PFSK-1 (cell line): ENCODE measurements at regions not wholly inside any gene's neighbourhood (a gene's known extent, or its start where the extent isn't known, plus 50 kb on each side); places are given as distances from the start of the nearest gene placed in this dataset.

Source experiments
- FOXP2 ChIP-seq: optimal IDR thresholded peaks from 2 replicates; pipeline ENCODE3; 2011; ENCODE audit warnings: borderline replicate concordance, control low read depth, inconsistent platforms; ENCODE audit not compliant: insufficient read depth; ENCODE audit errors: extremely low read length, extremely low read depth
- POLR2AphosphoS5 ChIP-seq: IDR thresholded peaks from 2 replicates; pipeline ENCODE4 v1.6.1; 2012; ENCODE audit warnings: low read depth, mild to moderate bottlenecking, control low read depth, low read length, moderate library complexity
- SIN3A ChIP-seq: IDR thresholded peaks from 2 replicates; pipeline ENCODE4 v1.6.1; 2012; ENCODE audit warnings: mild to moderate bottlenecking, low read length, moderate library complexity, borderline replicate concordance; ENCODE audit not compliant: insufficient read depth
- TAF1 ChIP-seq: IDR thresholded peaks from 2 replicates; pipeline ENCODE4 v1.6.1; 2012; ENCODE audit warnings: low read length, control low read depth, borderline replicate concordance; ENCODE audit not compliant: insufficient read depth
- TF ChIP-seq, protein P1 (sequence below), 2 experiments: IDR thresholded peaks; 2 replicates each; pipeline versions ENCODE4 v1.6.1 to v1.8.0; 2011 to 2012; ENCODE audit warnings: low read depth in 2 of 2, low read length in 2 of 2, control low read depth in 1 of 2, inconsistent platforms in 1 of 2, mild to moderate bottlenecking in 1 of 2, moderate library complexity in 1 of 2; ENCODE audit not compliant: insufficient read depth in 1 of 2

DNA sequence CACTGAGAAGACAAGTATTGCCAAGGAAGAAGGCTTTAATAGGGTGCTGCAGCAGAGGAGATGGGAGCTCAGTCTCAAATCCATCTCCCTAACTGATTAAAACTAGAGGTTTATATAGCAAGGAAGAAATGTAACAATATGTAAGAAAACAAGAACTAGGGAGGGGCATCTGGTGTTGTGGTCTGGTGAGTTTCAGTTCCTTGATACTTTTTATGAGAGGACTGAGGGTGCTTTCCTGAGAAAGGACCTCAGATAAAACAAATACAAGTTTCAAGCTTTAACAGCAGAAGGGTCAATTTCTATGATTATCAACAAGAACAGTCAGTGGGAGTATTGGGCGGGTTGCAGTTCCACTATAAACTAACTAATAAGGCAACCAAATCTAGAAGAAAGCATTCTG is 1967.5 kb downstream of the SUCLG1 start:
- TF ChIP-seq FOXP2 (no peak), POLR2AphosphoS5 (no peak), SIN3A (no peak), TAF1 (no peak)
- TF ChIP-seq, protein P1, sequence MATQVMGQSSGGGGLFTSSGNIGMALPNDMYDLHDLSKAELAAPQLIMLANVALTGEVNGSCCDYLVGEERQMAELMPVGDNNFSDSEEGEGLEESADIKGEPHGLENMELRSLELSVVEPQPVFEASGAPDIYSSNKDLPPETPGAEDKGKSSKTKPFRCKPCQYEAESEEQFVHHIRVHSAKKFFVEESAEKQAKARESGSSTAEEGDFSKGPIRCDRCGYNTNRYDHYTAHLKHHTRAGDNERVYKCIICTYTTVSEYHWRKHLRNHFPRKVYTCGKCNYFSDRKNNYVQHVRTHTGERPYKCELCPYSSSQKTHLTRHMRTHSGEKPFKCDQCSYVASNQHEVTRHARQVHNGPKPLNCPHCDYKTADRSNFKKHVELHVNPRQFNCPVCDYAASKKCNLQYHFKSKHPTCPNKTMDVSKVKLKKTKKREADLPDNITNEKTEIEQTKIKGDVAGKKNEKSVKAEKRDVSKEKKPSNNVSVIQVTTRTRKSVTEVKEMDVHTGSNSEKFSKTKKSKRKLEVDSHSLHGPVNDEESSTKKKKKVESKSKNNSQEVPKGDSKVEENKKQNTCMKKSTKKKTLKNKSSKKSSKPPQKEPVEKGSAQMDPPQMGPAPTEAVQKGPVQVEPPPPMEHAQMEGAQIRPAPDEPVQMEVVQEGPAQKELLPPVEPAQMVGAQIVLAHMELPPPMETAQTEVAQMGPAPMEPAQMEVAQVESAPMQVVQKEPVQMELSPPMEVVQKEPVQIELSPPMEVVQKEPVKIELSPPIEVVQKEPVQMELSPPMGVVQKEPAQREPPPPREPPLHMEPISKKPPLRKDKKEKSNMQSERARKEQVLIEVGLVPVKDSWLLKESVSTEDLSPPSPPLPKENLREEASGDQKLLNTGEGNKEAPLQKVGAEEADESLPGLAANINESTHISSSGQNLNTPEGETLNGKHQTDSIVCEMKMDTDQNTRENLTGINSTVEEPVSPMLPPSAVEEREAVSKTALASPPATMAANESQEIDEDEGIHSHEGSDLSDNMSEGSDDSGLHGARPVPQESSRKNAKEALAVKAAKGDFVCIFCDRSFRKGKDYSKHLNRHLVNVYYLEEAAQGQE (IDR thresholded peaks at IDR 0.05; ENCODE audit: insufficient read depth in 1 of 2, low read depth in 2 of 2, low read length in 2 of 2) = no peak

GRCh38 chr2:82487354-82487753 is 1971.7 kb downstream of the SUCLG1 start:
- no peak for TF ChIP-seq FOXP2
- TF ChIP-seq TAF1 = no peak
- TF ChIP-seq SIN3A = no peak
- TF ChIP-seq POLR2AphosphoS5 = no peak
- TF ChIP-seq, protein P1 (IDR thresholded peaks at IDR 0.05; ENCODE audit: insufficient read depth in 1 of 2, low read depth in 2 of 2, low read length in 2 of 2) = no peak

DNA sequence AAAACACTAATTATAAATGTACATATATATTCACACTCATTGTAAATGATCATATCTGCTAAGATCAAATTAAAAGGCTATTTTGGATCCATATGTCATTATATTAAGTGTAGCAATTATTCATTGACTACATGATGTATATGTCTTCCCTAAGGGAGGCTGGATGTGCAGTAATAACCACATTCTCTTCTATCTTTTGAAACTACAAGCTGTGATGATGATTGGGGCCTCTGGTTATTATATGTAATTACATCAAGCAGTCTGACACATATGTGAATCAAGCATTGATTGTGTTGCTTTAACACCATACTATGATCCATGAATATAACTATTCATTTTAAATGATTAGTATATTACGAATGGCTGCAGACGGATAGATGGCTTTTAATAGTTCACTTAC is 1973.4 kb downstream of the SUCLG1 start:
- TF ChIP-seq POLR2AphosphoS5 (no peak), TAF1 (no peak), SIN3A (no peak), FOXP2 (no peak)
- TF ChIP-seq, protein P1 (IDR thresholded peaks at IDR 0.05; ENCODE audit: insufficient read depth in 1 of 2, low read depth in 2 of 2, low read length in 2 of 2) = no peak

- TF ChIP-seq, protein P1 (IDR thresholded peaks at IDR 0.05; ENCODE audit: insufficient read depth in 1 of 2, low read depth in 2 of 2, low read length in 2 of 2) = no peak
- TF ChIP-seq TAF1 (no peak), FOXP2 (no peak), SIN3A (no peak), POLR2AphosphoS5 (no peak)
These were observed 1977.9 kb downstream of the SUCLG1 start for GRCh38 chr2:82481207-82481606.

DNA sequence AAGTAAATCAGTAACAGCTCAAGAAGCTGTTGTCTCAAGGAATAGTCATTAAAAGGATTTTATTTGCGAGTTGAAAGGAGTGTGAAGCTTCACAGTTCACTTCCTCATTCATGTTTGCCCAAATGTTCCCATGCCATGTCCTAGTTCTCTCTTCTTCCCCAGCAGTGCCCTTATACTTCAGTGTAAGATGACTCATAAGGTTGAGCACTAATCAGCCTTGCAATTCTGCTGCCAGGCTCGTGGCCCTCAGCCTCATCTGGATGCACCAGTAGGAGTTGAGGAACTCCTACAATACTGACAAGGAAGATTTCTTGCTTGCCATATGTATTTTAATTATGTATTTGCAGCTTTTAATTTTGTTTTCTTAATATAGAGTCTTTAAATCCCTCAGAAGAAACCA is 1980.4 kb downstream of the SUCLG1 start:
- no peak for TF ChIP-seq SIN3A
